Sigmoid colon (tissue), 4 donors: ENCODE measurements at regions not wholly inside any gene's neighbourhood (a gene's known extent, or its start where the extent isn't known, plus 50 kb on each side); places are given as distances from the start of the nearest gene placed in this dataset.

Experiments
- CTCF ChIP-seq, 4 experiments: fragments of 450-650 bp in 3 of 4; fragments of 200-600 bp in 1 of 4; IDR thresholded peaks; one replicate each; pipeline ENCODE4 v1.5.1; 2016 to 2019; ENCODE audit warnings: antibody characterized with exemption in 4 of 4, mild to moderate bottlenecking in 3 of 4, moderate library complexity in 2 of 4
- EP300 ChIP-seq, 4 donors: sonication (generic); formaldehyde crosslinking; IDR thresholded peaks; one replicate each; pipeline ENCODE4 v1.6.1; 2017; ENCODE audit warnings: antibody characterized with exemption in 4 of 4
- POLR2AphosphoS5 ChIP-seq, 4 donors: sonication (generic); formaldehyde crosslinking; IDR thresholded peaks; one replicate each; pipeline ENCODE4 v1.6.1; 2017; ENCODE audit warnings: antibody characterized with exemption in 4 of 4

- TF ChIP-seq CTCF (IDR thresholded peaks at IDR 0.05) (no peak), POLR2AphosphoS5 (IDR thresholded peaks at IDR 0.05) (no peak), EP300 (IDR thresholded peaks at IDR 0.05) (no peak)
Observed at GRCh38 chr14:48890333-48890732, 695.8 kb downstream of the RPS29 start.
